ENCODE measurements at regions not wholly inside any gene's neighbourhood (a gene's known extent, or its start where the extent isn't known, plus 50 kb on each side); places are given as distances from the start of the nearest gene placed in this dataset.

GRCh38 chr22:47805394-47805935 is 1043.0 kb downstream of the TBC1D22A start:
- ATAC-seq (ENCODE audit: low read depth) (no peak), DNase-seq (no peak)
- no peak overlapping the region for H3K4me3 ChIP-seq (ENCODE audit: control extremely low read depth in 1 of 5, extremely low read depth in 1 of 5, insufficient read depth in 1 of 5, low read depth in 2 of 5, low read length in 4 of 5)
- peaks cover 0 to 26% (median 0%) of the 10 kb centered on the region in 4 experiments for H3K27me3 ChIP-seq (replicated peaks in 1 of 4; ENCODE audit: control extremely low read depth in 1 of 4, control insufficient read depth in 3 of 4, insufficient read depth in 4 of 4, low read length in 3 of 4)
- Mint-ChIP-seq H3K27ac (no peak overlapping the region), H3K27me3 (peaks cover 11% of the 10 kb centered on the region), H3K4me3 (no peak overlapping the region), H3K9me3 (ENCODE audit: insufficient read depth) (no peaks in the 10 kb centered on the region), H3K4me1 (no peaks in the 10 kb centered on the region)
- intact Hi-C loops (cut with micrococcal nuclease), result no loop called here
- H3K4me1 ChIP-seq (ENCODE audit: control insufficient read depth in 2 of 2, insufficient read depth in 2 of 2, low read length in 2 of 2), result no peaks in the 10 kb centered on the region
- WGBS (ENCODE audit: insufficient coverage), result 77% methylated on average over 4 of the region's 6 CpGs
- H3K9me3 ChIP-seq (ENCODE audit: control extremely low read depth in 1 of 3, control insufficient read depth in 2 of 3, insufficient read depth in 1 of 3, low read length in 2 of 3), result peaks cover 0 to 32% (median 0%) of the 10 kb centered on the region in 3 donors
- CTCF ChIA-PET, result no interaction called here
- no peak overlapping the region for H3K4me2 ChIP-seq (replicated peaks; ENCODE audit: low read depth, low read length, poor library complexity, severe bottlenecking)
- no peak overlapping the region for H3K27ac ChIP-seq (ENCODE audit: low read length in 2 of 2)
- H2AFZ ChIP-seq (ENCODE audit: insufficient read depth, low read depth, low read length, poor library complexity, severe bottlenecking), result no peak overlapping the region
- POLR2A ChIA-PET, result no interaction called here
- H4K20me1 ChIP-seq (ENCODE audit: control insufficient read depth, insufficient read depth, low read length, poor library complexity, severe bottlenecking), result no peaks in the 10 kb centered on the region
- H3K9ac ChIP-seq (ENCODE audit: low read length), result no peak overlapping the region
- no peak for TF ChIP-seq CTCF (IDR thresholded peaks at IDR 0.05)
- TF ChIP-seq EZH2 (IDR thresholded peaks at IDR 0.05; ENCODE audit: borderline replicate concordance, insufficient read depth, low read depth, low read length, poor library complexity, severe bottlenecking), result no peak
- H3K36me3 ChIP-seq (replicated peaks in 1 of 2; ENCODE audit: control extremely low read depth in 1 of 2, control insufficient read depth in 1 of 2, extremely low read depth in 1 of 2, insufficient read depth in 2 of 2, low read length in 1 of 2), result no peaks in the 10 kb centered on the region
- H3K79me2 ChIP-seq (ENCODE audit: control insufficient read depth, insufficient read depth, low read length), result no peaks in the 10 kb centered on the region

GRCh38 chr22:47804281-47804680 is 1041.8 kb downstream of the TBC1D22A start:
- intact Hi-C loops (cut with micrococcal nuclease), result no loop called here
- no peak overlapping the region for H3K4me3 Mint-ChIP-seq

More at GRCh38 chr22:47804281-47804680, 1041.8 kb downstream of the TBC1D22A start:
- no peak for ATAC-seq (ENCODE audit: low read depth)
- Histone ChIP-seq H3K36me3 (replicated peaks in 1 of 2; ENCODE audit: control extremely low read depth in 1 of 2, control insufficient read depth in 1 of 2, extremely low read depth in 1 of 2, insufficient read depth in 2 of 2, low read length in 1 of 2) (no peaks in the 10 kb centered on the region), H3K27me3 (replicated peaks in 1 of 4; ENCODE audit: control extremely low read depth in 1 of 4, control insufficient read depth in 3 of 4, insufficient read depth in 4 of 4, low read length in 3 of 4) (peaks cover 0 to 26% (median 0%) of the 10 kb centered on the region in 4 experiments), H3K79me2 (ENCODE audit: control insufficient read depth, insufficient read depth, low read length) (no peaks in the 10 kb centered on the region), H3K4me3 (ENCODE audit: control extremely low read depth in 1 of 5, extremely low read depth in 1 of 5, insufficient read depth in 1 of 5, low read depth in 2 of 5, low read length in 4 of 5) (no peak overlapping the region), H4K20me1 (ENCODE audit: control insufficient read depth, insufficient read depth, low read length, poor library complexity, severe bottlenecking) (no peaks in the 10 kb centered on the region), H3K9me3 (ENCODE audit: control extremely low read depth in 1 of 3, control insufficient read depth in 2 of 3, insufficient read depth in 1 of 3, low read length in 2 of 3) (peaks cover 0 to 25% (median 0%) of the 10 kb centered on the region in 3 donors), H3K9ac (ENCODE audit: low read length) (no peak overlapping the region), H3K4me1 (ENCODE audit: control insufficient read depth in 2 of 2, insufficient read depth in 2 of 2, low read length in 2 of 2) (no peaks in the 10 kb centered on the region), H3K27ac (ENCODE audit: low read length in 2 of 2) (no peak overlapping the region), H3K4me2 (replicated peaks; ENCODE audit: low read depth, low read length, poor library complexity, severe bottlenecking) (no peak overlapping the region), H2AFZ (ENCODE audit: insufficient read depth, low read depth, low read length, poor library complexity, severe bottlenecking) (no peak overlapping the region)
- peaks cover 11% of the 10 kb centered on the region for H3K27me3 Mint-ChIP-seq
- H3K9me3 Mint-ChIP-seq (ENCODE audit: insufficient read depth), result no peaks in the 10 kb centered on the region
- DNase-seq, result no peak
- no peaks in the 10 kb centered on the region for H3K4me1 Mint-ChIP-seq
- ChIA-PET POLR2A (no interaction called here), CTCF (no interaction called here)
- H3K27ac Mint-ChIP-seq, result no peak overlapping the region
- TF ChIP-seq CTCF (IDR thresholded peaks at IDR 0.05) (no peak), EZH2 (IDR thresholded peaks at IDR 0.05; ENCODE audit: borderline replicate concordance, insufficient read depth, low read depth, low read length, poor library complexity, severe bottlenecking) (no peak)
- 99% methylated on average over 5 of the region's 6 CpGs for WGBS (ENCODE audit: insufficient coverage)
